Mesothelial cell of epicardium (in vitro differentiated cells): ENCODE measurements at regions not wholly inside any gene's neighbourhood (a gene's known extent, or its start where the extent isn't known, plus 50 kb on each side); places are given as distances from the start of the nearest gene placed in this dataset.

Experiments used
- DNase-seq, 2 experiments: peaks; one replicate each; pipeline ENCODE4 v3.0.0; 2021; ENCODE audit warnings: low spot score in 2 of 2; ENCODE audit not compliant: unreplicated experiment in 2 of 2
- H3K27ac Mint-ChIP-seq: 2 replicates; pipeline ENCODE4 v1.8.0; 2021; ENCODE audit warnings: mixed read lengths
- H3K27me3 Mint-ChIP-seq: 2 replicates; pipeline ENCODE4 v1.8.0; 2021; ENCODE audit warnings: low read depth, mixed read lengths
- H3K36me3 Mint-ChIP-seq: 2 replicates; pipeline ENCODE4 v1.8.0; 2021; ENCODE audit warnings: mixed read lengths
- H3K4me1 Mint-ChIP-seq: 2 replicates; pipeline ENCODE4 v1.8.0; 2021; ENCODE audit warnings: mixed read lengths
- H3K4me3 Mint-ChIP-seq: 2 replicates; pipeline ENCODE4 v1.8.0; 2021; ENCODE audit warnings: mild to moderate bottlenecking, moderate library complexity, mixed read lengths
- H3K9me3 Mint-ChIP-seq: 2 replicates; pipeline ENCODE4 v1.8.0; 2021; ENCODE audit warnings: mixed read lengths
- TF ChIP-seq, protein P1 (sequence below): fragments of 200-600 bp; sonication (generic); IDR thresholded peaks from one replicate; pipeline ENCODE4 v1.5.0; 2021; ENCODE audit warnings: antibody characterized with exemption; ENCODE audit not compliant: unreplicated experiment

DNA sequence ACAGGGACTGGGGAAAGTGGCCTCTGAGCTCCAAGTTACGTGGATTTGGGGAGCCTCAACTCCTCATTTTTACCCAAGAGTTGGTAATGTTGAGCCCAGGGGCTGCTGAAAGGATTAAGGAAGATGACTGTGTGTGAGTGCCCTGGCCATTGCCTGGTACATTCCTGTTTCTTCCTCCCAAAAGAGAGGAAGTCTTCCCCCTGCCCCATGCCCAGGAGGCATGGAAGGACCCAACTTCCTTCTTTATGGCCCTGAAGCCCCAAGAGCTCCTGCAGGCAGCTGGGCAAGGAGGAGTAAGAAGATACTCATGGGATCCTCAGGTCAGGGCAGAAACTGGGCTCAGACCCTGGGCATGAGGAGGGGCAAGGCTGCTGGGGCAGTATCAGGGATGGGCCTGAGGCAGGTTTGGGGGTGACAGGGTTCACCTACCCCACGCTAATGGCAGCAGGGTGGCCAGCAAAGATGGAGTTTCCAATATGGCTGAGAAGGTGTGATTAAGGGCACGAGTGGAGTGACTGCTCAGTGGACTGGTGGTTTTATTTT lies 118.3 kb upstream of the MVB12B start:
- Mint-ChIP-seq H3K9me3 (no peaks in the 10 kb centered on the region), H3K36me3 (no peaks in the 10 kb centered on the region), H3K4me3 (no peak overlapping the region), H3K27ac (no peak overlapping the region), H3K4me1 (no peaks in the 10 kb centered on the region), H3K27me3 (peaks cover 21% of the 10 kb centered on the region)
- DNase-seq, result no peak
- TF ChIP-seq, protein P1, sequence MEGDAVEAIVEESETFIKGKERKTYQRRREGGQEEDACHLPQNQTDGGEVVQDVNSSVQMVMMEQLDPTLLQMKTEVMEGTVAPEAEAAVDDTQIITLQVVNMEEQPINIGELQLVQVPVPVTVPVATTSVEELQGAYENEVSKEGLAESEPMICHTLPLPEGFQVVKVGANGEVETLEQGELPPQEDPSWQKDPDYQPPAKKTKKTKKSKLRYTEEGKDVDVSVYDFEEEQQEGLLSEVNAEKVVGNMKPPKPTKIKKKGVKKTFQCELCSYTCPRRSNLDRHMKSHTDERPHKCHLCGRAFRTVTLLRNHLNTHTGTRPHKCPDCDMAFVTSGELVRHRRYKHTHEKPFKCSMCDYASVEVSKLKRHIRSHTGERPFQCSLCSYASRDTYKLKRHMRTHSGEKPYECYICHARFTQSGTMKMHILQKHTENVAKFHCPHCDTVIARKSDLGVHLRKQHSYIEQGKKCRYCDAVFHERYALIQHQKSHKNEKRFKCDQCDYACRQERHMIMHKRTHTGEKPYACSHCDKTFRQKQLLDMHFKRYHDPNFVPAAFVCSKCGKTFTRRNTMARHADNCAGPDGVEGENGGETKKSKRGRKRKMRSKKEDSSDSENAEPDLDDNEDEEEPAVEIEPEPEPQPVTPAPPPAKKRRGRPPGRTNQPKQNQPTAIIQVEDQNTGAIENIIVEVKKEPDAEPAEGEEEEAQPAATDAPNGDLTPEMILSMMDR, result no peak

GRCh38 chr9:126211441-126212074 lies 115.1 kb upstream of the MVB12B start:
- no peak overlapping the region for H3K4me3 Mint-ChIP-seq
- H3K27ac Mint-ChIP-seq, result no peak overlapping the region
- peaks cover 17% of the 10 kb centered on the region for H3K9me3 Mint-ChIP-seq
- TF ChIP-seq, protein P1, result no peak
- no peaks in the 10 kb centered on the region for H3K4me1 Mint-ChIP-seq
- no peaks in the 10 kb centered on the region for H3K36me3 Mint-ChIP-seq
- H3K27me3 Mint-ChIP-seq, result peaks cover 36% of the 10 kb centered on the region
- DNase-seq, result no peak

GRCh38 chr9:126215486-126215885 lies 111.1 kb upstream of the MVB12B start:
- Mint-ChIP-seq H3K4me3 (no peak overlapping the region), H3K27ac (no peak overlapping the region), H3K4me1 (no peaks in the 10 kb centered on the region), H3K27me3 (peaks cover 34% of the 10 kb centered on the region), H3K36me3 (no peaks in the 10 kb centered on the region), H3K9me3 (peaks cover 21% of the 10 kb centered on the region)
- no peak for DNase-seq
- TF ChIP-seq, protein P1, result no peak

- Mint-ChIP-seq H3K27ac (no peak overlapping the region), H3K27me3 (peaks cover 35% of the 10 kb centered on the region), H3K4me3 (no peak overlapping the region), H3K36me3 (peaks cover 2% of the 10 kb centered on the region), H3K9me3 (peaks cover 27% of the 10 kb centered on the region), H3K4me1 (no peaks in the 10 kb centered on the region)
- no peak for DNase-seq
- TF ChIP-seq, protein P1, result no peak
Observed at GRCh38 chr9:126216826-126217225, 109.8 kb upstream of the MVB12B start.

- H3K27me3 Mint-ChIP-seq, result peaks cover 35% of the 10 kb centered on the region
- no peak overlapping the region for H3K27ac Mint-ChIP-seq
- H3K4me3 Mint-ChIP-seq, result no peak overlapping the region
- no peak for DNase-seq
- no peaks in the 10 kb centered on the region for H3K4me1 Mint-ChIP-seq
- H3K9me3 Mint-ChIP-seq, result peaks cover 27% of the 10 kb centered on the region
- peaks cover 2% of the 10 kb centered on the region for H3K36me3 Mint-ChIP-seq
- TF ChIP-seq, protein P1, result no peak
Observed at GRCh38 chr9:126217250-126217653, 109.4 kb upstream of the MVB12B start.
